GDM1 (cell line): ENCODE measurements at regions not wholly inside any gene's neighbourhood (a gene's known extent, or its start where the extent isn't known, plus 50 kb on each side); places are given as distances from the start of the nearest gene placed in this dataset.
A peak's percentile ranks its signal among the peaks of the same experiment; 100 is the strongest.
"Not testable (repeated sequence)": the region's sequence is repeated elsewhere in the genome, so short reads cannot be mapped to it uniquely, and the experiment has no call there.

Experiments used
- DNase-seq: peaks from one replicate; lab custom pipeline; 2025; lab: John Stamatoyannopoulos, UW

GRCh38 chr12:96085475-96085874 is 50.1 kb upstream of the LTA4H start:
- no peak for DNase-seq

DNA sequence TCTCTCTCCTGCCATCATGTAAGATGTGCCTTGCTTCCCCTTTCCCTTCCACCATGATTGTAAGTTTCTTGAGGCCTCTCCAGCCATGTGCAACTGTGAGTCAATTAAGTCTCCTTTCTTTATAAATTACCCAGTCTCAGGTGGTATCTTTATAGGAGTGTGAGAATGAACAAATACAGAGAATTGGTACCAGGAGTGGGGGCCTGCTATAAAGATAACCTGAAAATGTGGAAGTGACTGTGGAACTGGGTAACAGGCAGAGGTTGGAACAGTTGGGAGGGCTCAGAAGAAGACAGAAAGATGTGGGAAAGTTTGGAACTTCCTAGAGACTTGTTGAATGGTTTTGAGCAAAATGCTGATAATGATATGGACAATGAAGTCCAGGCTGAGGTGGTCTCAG is 50.8 kb upstream of the LTA4H start:
- not testable (repeated sequence) for DNase-seq

DNA sequence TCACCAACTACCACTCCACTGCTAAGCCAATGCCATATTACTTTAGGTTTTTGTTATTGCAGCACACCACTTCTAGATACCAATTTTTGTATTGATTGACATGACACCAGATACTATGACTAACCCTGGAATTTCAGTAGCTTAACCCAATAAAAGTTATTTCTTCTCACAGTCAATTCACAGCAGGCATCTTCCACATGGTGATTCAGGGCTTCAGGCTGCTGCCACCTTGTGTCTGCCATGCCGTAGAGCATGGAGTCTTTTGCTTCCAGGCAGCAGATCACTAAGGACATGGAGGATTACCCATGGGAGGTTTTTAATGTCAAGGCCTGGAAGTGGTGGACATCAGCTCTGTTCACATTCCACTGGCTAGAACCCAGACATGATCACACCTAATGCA is 56.4 kb upstream of the LTA4H start:
- no peak for DNase-seq

DNA sequence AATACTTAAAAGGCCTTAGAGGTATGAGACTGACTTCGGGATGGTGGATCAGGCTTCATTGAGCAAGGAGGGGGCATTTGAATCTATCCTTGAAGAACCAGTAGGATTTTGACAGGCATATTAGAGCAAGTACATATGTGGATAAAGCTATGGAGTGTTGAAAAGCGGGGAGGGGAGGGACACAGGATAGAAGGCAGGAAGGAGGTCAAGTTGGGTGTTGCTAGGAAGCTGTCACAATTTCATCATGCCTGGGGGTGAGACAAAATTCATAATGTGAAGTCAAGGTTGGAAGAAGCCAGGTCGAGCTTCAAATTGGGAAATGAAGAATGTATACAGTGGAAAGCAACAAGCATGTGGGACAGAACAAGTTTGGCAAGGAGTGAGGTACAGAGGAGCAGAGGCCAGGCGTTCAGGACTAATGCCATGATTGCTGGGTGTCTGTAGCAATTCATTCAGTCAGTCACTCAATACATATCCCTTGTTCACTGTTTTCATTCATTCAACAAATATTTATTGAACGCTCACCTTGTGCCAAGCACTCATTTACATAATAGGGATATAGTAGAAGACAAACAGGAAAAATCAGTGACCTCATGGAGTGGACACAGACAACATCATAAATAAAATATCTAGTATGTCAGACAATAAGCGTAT is 58.3 kb upstream of the LTA4H start:
- DNase-seq, result no peak

- peak; percentile 71 for DNase-seq
Measured at GRCh38 chr12:96094201-96094600, 58.8 kb upstream of the LTA4H start.

DNA sequence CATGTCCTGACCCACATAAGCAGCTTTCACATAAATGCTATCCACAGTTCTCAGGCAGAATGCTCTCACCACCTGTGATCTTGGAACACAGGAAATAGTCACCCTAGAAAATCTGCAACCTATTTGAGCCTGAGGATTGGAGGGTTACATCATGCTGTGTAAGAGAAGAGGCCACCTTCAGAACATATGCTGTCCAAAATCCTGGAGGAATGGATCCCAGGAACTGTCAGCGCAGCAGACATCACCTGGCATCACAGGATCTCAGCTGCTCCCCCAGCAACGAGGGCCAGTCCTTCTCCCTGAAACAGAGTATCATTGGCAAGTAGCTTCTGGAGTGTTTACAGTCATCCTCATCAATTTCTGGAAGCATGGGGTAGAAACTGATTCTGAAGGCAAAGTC is 63.2 kb upstream of the LTA4H start:
- no peak for DNase-seq

DNA sequence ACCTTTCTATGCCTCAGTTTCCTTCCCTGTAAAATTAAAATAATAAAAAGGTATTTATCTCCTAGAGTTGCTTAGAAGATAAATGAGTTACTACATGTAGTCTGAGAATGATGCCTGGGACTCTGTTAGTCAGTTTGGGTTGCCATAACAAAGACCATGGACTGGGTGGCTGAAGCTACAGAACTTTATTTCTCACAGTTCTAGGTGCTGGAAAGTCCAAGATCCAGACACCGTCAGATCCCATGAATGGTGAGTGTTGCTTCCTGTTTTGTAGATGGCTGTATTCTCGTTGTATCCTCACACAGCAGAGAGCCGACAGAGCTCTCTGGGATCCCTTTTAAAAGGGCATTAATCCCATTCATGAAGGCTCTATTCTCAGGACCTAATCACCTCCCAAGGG is 64.0 kb upstream of the LTA4H start:
- no peak for DNase-seq

DNA sequence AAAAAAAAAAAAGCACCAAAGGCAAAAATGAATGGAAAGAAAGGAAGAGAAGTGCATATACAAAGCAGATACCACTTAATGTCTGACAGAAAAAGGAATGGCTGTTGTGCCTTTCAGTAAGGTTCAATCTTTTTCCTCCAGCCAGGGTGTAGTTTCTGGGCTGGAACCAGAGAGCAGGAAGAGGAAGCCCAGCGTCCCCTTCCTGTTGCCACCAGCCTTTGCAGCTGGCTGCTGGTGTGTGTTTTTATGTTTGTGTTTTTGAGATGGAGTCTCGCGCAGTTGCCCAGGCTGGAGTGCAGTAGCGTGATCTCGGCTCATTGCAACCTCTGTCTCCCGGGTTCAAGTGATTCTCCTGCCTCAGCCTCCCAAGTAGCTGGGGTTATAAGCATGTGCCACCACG is 64.6 kb upstream of the LTA4H start:
- DNase-seq, result peak; percentile 55

DNA sequence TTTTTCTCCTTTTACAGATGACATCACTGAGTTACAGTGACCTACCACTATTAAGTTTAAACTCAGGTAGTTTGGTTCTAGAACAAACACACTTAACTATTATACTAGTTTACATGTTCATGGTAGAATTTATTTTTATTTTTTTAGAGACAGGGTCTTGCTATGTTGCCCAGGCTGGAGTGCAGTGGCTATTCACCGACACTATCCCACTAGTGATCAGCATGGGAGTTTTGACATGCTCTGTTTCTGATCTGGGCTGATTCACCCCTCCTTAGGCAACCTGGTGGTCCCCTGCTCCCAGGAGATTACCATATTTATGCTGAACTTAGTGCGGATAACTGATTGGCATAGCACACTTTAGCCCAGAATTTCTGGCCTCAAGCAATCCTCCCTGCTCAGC is 66.4 kb upstream of the LTA4H start:
- no peak for DNase-seq

DNA sequence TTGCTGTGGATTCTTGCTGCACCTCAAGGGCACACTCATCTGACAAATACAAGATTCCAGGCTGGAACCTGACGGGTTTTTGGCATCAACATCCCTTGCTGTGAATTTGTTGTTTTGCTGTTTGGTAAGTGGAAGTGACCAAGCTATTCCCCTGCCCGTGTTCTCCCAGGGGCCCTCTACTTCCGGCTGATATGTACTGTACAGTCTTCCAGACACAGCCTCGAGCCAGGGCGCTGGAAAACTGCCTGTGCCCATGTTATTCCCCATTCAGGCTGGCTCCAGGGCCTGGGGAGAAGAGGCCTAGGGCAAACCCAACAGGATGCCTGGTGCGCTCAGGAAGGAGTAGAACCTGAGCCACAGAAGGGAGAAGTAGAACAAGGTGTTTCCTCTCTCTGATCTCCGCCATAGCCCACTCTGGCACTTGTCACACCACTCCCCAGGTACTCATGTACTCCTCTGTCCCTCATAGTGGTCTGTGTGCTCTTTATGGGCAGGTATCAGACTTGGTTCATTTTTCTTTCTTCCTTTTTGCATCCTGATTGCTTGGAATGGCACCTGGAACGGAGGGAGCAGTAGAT is 67.8 kb upstream of the LTA4H start:
- DNase-seq, result peak; percentile 75

DNA sequence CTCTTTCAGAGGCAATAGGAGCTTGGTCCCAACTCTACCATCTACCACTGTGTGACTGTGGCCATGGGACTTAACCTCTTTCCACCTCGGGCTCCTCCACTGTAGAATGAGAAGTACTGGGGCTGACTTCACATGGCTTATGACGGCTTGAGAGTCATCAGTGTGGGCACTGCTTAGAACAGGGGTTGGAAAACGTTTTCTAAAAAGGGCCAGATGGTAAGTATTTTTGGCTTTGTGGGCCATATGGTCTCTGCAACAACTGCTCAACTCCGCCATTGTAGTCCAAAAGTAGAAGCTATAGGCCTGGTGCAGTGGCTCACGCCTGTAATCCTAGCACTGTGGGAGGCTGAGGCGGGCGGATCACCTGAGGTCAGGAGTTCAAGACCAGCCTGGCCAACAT is 69.2 kb upstream of the LTA4H start:
- no peak for DNase-seq

DNA sequence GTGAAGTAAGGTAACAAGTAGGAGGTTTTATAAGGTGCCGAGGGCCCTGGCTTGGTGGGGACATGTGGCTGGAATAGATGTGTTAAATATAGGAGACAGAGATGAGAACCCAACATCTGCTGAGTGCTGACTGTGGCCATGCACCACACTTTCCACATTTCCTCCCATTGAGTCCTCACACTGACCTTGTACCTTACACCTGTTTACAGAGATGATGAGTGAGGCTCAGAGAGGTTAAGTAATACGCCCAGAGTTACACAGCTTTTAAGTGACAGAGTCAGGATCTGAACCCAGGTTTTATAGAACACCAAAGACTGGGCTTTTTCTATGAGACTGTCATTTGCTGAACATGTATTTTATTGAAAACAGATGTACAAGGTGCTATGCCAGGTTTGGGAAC is 70.8 kb upstream of the LTA4H start:
- no peak for DNase-seq

- DNase-seq, result no peak
Measured at GRCh38 chr12:96107236-96107635, 71.8 kb upstream of the LTA4H start.

- DNase-seq, result peak; percentile 85
Measured at GRCh38 chr12:96108321-96108720, 72.9 kb upstream of the LTA4H start.

DNA sequence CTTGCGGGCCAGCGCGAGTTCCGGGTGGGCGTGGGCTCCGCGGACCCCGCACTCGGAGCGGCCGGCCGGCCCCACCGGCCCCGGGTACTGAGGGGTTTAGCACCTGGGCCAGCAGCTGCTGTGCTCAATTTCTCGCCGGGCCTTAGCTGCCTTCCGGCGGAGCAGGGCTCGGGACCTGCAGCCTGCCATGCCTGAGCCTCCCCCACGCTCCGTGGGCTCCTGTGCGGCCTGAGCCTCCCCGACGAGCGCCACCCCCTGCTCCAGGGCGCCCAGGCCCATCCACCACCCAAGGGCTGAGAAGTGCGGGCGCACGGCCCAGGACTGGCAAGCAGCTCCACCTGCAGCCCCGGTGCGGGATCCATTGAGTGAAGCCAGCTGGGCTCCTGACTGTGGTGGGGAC is 73.6 kb upstream of the LTA4H start:
- not testable (repeated sequence) for DNase-seq

- no peak for DNase-seq
Measured at GRCh38 chr12:96112733-96113132, 77.3 kb upstream of the LTA4H start.

GRCh38 chr12:96117460-96117859 is 76.7 kb upstream of the ELK3 start:
- DNase-seq, result no peak

DNA sequence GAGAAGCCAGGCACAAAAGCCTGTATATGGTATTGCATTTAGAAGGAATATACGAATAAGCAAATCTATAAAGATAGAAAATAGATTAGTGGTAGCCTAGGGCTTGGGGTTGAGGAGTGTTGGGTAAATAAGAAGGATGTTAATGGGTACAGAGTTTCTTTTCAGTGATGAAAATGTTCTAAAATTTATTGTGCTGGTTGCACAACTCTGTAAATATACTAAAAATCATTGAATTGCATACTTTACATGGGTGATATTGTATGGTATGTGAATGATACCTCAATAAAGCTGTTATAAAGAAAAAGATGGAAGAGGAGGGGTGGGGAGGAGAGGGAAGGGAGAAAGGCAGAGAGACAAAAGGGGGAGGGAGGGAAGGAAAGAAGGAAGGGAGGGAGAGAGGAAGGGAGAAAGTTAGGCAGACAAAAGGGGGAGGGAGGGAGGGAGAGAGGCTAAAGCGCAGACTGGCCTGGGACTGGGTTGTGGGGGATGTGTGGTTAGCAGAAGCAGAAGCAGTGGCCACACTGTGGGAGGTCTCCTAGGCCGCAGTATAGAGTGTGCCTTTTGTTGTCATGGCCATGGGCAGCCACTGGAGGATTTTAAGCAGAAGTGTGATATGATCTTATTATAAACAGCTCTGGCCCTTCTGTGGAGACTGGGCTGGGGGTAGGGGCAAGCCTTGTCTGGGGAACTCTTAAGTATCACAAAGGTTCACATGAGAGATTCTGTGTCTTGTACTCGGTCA is 73.6 kb upstream of the ELK3 start:
- DNase-seq, result peak; percentile 91

- DNase-seq, result peak; percentile 73
Measured at GRCh38 chr12:96121271-96121711, 72.9 kb upstream of the ELK3 start.

DNA sequence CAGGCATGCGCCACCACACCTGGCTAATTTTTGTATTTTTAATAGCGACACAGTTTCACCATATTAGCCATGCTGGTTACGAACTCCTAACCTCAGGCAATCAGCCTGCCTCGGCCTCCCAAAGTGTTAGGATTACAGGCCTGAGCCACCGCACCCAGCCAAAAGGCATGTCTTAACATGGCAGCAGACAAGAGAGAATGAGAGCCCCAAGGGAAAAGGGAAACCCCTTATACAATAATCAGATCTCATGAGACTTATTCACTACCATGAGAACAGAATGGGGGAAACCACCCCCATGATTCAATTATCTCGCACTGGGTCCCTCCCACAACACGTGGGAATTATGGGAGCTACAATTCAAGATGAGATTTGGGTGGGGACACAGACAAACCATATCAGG is 65.9 kb upstream of the ELK3 start:
- DNase-seq, result not testable (repeated sequence)

DNA sequence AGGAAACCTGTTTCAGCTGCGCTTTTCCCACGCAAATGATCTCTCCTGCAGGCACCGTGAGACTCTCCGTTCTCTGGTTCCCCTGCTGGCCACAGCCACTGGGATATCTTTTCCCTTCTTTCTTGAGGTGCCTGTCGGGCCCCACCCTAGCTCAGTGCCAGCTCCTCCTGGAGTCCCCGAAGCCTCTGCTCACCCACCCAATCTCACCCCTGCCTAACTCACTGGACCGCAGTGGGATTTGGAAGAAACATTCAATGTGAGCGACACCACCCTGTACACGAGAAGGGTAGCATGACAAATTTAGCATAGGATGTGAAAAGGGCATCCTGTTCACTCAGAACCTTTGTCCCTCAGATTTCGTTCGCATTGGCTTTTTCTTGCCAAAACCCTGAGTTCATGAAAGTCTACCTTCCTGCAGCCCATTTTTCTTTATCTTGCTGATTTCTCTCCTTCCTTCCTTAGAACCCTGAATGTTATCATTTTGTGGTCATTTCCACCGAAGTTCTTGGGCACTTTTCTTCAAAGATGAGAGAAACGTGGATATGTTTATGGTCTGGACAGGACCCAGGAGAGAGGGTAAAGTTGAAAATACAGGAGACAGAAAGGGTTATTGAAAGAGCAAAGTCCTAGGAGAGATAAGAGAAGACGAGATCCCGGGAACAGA is 63.6 kb upstream of the ELK3 start:
- no peak for DNase-seq

DNA sequence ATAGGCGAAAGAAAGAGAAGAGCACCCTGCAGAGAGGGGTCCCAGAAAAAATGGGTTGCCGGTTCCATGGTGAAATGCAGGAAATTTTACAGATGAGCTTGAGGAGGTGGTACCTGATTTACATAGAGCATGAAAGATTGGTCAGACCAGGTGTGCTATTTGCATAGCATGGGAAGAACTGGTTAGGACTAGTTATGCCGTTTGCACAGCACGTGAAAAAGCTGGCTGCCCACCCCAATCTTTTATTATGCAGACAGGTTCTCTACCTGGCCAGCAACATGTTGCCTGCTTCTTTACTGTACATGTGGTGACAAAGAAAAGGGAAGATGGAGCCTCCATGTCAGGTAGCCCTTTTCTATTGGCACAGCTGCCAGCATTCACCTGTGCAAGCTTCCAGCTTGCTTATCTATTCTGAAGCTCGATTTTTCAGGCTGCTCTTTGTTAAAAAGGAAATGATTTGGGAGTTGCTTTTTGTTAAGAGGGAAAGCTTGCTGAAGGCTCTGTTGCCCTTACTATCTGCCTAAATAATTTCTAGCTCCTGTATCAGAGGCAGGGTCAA is 62.9 kb upstream of the ELK3 start:
- no peak for DNase-seq

GRCh38 chr12:96132819-96133218 is 61.4 kb upstream of the ELK3 start:
- peak; percentile 61 for DNase-seq
